Progenitor cell of endocrine pancreas (in vitro differentiated cells): ENCODE measurements at regions not wholly inside any gene's neighbourhood (a gene's known extent, or its start where the extent isn't known, plus 50 kb on each side); places are given as distances from the start of the nearest gene placed in this dataset.

Source experiments
- DNase-seq: peaks from one replicate; pipeline ENCODE4 v3.0.0; 2021; ENCODE audit warnings: low spot score; ENCODE audit not compliant: unreplicated experiment
- H3K27ac Mint-ChIP-seq: 2 replicates; pipeline ENCODE4 v1.8.0; 2021; ENCODE audit warnings: mild to moderate bottlenecking, moderate library complexity, mixed read lengths
- H3K27me3 Mint-ChIP-seq: 2 replicates; pipeline ENCODE4 v1.8.0; 2021; ENCODE audit warnings: mixed read lengths
- H3K36me3 Mint-ChIP-seq: 2 replicates; pipeline ENCODE4 v1.8.0; 2022; ENCODE audit warnings: mixed read lengths; ENCODE audit not compliant: insufficient read depth
- H3K4me1 Mint-ChIP-seq: 2 replicates; pipeline ENCODE4 v1.8.0; 2021; ENCODE audit warnings: low read depth, mixed read lengths
- H3K4me3 Mint-ChIP-seq: 2 replicates; pipeline ENCODE4 v1.8.0; 2021; ENCODE audit warnings: low read depth, mild to moderate bottlenecking, moderate library complexity, mixed read lengths
- H3K9me3 Mint-ChIP-seq: 2 replicates; pipeline ENCODE4 v1.8.0; 2021; ENCODE audit warnings: low read depth, mixed read lengths
- TF ChIP-seq, protein P1 (sequence below): fragments of 200-600 bp; sonication (generic); IDR thresholded peaks from one replicate; pipeline ENCODE4 v1.5.0; 2021; ENCODE audit warnings: antibody characterized with exemption, mild to moderate bottlenecking; ENCODE audit not compliant: unreplicated experiment

GRCh38 chr7:156389116-156389692 is 251.4 kb upstream of the RNF32 start:
- no peak overlapping the region for H3K27ac Mint-ChIP-seq
- DNase-seq = no peak
- no peaks in the 10 kb centered on the region for H3K4me1 Mint-ChIP-seq
- H3K36me3 Mint-ChIP-seq = no peaks in the 10 kb centered on the region
- H3K27me3 Mint-ChIP-seq = peaks cover 25% of the 10 kb centered on the region
- peaks cover 6% of the 10 kb centered on the region for H3K9me3 Mint-ChIP-seq
- TF ChIP-seq, protein P1, sequence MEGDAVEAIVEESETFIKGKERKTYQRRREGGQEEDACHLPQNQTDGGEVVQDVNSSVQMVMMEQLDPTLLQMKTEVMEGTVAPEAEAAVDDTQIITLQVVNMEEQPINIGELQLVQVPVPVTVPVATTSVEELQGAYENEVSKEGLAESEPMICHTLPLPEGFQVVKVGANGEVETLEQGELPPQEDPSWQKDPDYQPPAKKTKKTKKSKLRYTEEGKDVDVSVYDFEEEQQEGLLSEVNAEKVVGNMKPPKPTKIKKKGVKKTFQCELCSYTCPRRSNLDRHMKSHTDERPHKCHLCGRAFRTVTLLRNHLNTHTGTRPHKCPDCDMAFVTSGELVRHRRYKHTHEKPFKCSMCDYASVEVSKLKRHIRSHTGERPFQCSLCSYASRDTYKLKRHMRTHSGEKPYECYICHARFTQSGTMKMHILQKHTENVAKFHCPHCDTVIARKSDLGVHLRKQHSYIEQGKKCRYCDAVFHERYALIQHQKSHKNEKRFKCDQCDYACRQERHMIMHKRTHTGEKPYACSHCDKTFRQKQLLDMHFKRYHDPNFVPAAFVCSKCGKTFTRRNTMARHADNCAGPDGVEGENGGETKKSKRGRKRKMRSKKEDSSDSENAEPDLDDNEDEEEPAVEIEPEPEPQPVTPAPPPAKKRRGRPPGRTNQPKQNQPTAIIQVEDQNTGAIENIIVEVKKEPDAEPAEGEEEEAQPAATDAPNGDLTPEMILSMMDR = no peak
- no peak overlapping the region for H3K4me3 Mint-ChIP-seq

DNA sequence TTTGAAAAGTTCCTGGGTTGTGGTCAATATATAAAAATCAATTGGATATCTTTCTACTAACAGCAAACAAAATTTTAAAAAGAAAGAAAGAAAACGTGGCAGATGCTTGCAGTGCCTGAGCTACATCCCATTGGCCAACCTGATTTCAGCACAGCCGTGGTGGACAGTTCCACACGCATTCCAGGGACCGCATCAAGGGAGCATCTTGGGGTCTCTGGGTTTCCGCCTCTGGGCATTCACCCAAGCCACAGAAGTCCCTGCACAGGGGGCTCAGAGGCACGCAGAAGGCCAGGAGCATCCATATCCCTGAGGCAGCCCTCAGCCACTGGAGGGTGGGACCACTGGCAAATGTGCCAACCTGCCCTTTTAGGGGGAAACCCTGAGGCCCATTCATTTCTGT is 254.5 kb upstream of the RNF32 start:
- H3K36me3 Mint-ChIP-seq = no peaks in the 10 kb centered on the region
- TF ChIP-seq, protein P1 = no peak
- DNase-seq = peak; percentile 54
- peaks cover 18% of the 10 kb centered on the region for H3K27me3 Mint-ChIP-seq
- H3K4me3 Mint-ChIP-seq = no peak overlapping the region
- no peak overlapping the region for H3K27ac Mint-ChIP-seq
- H3K4me1 Mint-ChIP-seq = no peaks in the 10 kb centered on the region
- no peaks in the 10 kb centered on the region for H3K9me3 Mint-ChIP-seq

DNA sequence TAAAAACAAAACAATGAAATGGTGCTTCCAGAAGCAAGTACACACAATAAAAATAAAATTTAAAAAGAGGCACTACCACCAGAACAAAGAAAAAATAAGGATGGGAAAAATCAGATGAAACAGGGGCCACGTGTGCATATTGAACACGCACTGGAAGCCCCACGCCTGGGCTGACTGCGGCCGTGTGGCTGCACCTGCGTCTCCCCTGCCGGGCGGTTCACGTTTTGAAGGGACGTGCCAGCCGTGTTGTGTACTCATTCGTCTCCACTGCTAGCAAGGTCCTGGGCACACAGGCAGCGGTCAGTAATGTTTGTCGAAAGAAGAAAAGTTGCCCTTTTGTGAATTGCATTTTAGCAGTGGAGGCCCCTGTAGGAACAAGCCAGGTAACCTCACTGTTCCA is 255.9 kb upstream of the RNF32 start:
- H3K4me3 Mint-ChIP-seq = no peak overlapping the region
- DNase-seq = no peak
- peaks cover 9% of the 10 kb centered on the region for H3K4me1 Mint-ChIP-seq
- TF ChIP-seq, protein P1 = no peak
- H3K36me3 Mint-ChIP-seq = no peaks in the 10 kb centered on the region
- H3K27ac Mint-ChIP-seq = no peak overlapping the region
- peaks cover 8% of the 10 kb centered on the region for H3K27me3 Mint-ChIP-seq
- H3K9me3 Mint-ChIP-seq = no peaks in the 10 kb centered on the region

GRCh38 chr7:156383526-156383925 is 257.0 kb upstream of the RNF32 start:
- no peak overlapping the region for H3K4me3 Mint-ChIP-seq
- peaks cover 14% of the 10 kb centered on the region for H3K27me3 Mint-ChIP-seq
- no peaks in the 10 kb centered on the region for H3K36me3 Mint-ChIP-seq
- no peaks in the 10 kb centered on the region for H3K9me3 Mint-ChIP-seq
- peaks cover 15% of the 10 kb centered on the region for H3K4me1 Mint-ChIP-seq
- H3K27ac Mint-ChIP-seq = no peak overlapping the region
- TF ChIP-seq, protein P1 = no peak
- DNase-seq = no peak

- Mint-ChIP-seq H3K27ac (no peak overlapping the region), H3K9me3 (no peaks in the 10 kb centered on the region), H3K36me3 (no peaks in the 10 kb centered on the region), H3K4me1 (peaks cover 15% of the 10 kb centered on the region), H3K4me3 (no peak overlapping the region), H3K27me3 (peaks cover 18% of the 10 kb centered on the region)
- DNase-seq = no peak
- TF ChIP-seq, protein P1 = no peak
Measured at GRCh38 chr7:156380261-156380660, 260.3 kb upstream of the RNF32 start.
